ENCODE measurements at regions not wholly inside any gene's neighbourhood (a gene's known extent, or its start where the extent isn't known, plus 50 kb on each side); places are given as distances from the start of the nearest gene placed in this dataset.

DNA sequence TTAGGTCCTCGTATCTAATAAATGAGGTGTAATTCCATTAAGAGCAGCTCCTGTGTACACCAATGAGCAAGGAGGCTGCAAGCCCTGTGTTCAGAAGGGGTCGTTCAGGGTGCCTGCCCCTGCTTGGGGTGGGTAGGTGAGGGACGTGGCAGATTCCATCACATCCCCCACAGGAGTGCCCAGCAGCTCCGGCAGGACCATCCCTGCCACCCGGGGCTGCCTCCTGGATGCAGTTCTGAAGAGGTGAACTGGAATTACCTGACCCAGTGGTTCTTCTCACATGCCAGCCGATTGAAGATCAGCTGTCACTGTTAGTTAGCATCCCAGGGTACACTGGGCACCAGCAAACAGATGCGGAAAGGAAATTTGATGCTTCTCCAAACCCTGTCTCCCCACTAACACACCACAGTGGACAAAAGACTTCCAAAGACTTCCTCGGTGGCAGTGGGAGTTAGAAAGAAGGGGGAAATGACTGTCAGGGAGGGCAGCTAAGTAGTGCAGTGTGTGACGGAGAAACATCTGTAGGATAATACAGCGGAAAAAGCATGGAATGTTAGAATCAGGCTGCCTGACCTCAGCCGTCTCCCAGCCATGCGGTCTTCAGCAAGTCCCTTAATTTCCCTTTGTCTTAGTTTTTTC is 313.6 kb upstream of the ZMIZ1 start:
- no peak for DNase-seq (ENCODE audit: low read depth)

DNA sequence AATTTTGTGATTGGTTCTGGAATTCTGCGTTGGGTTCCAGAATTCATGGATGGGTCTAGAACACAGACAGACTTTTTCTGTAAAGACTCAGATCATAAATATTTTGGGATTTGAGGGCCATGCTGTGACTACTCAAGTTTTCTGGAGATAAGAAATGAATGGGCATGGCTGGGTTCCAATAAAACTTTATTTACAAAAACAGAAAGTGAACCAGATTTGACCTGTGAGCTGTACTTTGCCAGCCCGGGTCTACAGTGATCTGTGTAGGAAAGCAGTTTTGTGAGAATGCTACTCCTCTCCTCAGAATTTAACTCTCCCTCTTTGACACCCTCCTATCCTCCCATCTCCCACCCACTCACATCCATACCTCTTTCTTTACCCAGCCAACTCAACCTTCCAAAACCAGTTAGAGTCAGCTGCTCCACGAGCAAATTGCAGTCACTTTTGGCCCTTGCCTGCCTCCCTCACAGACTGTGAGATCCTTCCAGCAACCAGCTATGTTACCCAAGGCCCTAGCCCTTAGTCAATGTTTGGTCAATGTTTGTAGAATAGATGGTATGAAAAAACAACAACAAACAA is 312.8 kb upstream of the ZMIZ1 start:
- DNase-seq (ENCODE audit: low read depth), result no peak

DNA sequence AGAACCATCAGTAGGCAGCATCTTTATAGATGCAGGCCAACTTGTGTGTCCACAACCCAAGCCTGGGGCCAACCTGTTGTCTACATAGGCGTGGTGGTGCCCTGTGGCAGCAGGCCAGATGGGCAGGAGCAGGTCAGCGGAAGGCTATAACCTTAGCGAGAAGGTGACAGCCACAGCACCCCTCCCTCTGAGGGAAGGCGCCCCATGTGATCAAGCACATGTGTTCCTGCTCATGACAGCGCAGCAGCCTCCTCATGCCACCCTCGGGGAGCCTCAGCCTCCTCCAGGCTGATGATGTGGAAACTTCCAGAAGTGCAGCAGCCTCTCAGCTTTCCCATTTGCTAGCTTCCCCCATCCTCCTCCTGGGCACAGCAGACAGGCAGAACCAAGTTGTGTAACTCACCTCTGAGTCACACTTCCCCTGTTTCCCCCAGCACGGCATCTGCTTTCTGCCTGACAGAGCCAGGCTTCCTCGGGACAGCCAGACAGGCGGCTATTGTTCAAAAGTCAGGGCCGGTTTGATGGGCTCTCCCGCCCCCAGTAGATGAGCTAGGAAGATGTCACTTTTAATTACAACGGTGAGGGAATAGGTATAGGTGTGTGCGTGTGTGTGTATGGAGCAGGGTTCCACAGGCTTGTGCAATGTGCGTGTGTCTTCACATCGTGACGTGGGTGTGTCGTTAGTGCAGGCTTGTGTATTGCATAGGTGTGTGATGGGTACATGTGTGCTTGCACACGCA is 312.0 kb upstream of the ZMIZ1 start:
- peak; percentile 99 for DNase-seq (ENCODE audit: low read depth)

DNA sequence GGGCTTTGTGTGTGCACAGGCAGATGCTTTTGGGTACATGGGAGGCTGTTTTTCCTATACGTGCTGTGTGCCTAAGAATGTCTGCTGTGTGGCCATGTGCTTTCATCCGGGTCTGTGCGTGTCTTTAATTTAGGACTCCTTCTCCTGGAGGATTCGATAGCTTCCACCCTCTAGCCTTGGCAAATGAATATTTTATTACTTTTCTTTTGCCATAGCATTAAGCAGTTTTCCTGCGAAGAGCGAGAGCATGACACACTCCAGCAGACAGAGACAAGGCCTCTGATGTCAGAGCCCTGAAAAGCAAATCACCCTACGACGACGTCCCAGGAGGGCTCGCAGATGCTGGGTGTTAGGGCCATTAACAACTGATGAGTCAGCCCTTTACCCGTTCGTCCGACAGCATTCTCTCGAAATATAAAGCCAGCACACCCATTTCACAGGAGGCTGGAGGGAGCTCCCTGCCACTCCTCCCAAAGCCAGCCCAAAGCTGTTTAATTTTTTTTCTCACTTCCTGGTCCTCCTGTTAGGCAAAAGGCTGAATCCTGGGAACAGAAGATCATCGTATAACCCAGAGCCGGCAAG is 311.3 kb upstream of the ZMIZ1 start:
- DNase-seq (ENCODE audit: low read depth), result peak; percentile 92

DNA sequence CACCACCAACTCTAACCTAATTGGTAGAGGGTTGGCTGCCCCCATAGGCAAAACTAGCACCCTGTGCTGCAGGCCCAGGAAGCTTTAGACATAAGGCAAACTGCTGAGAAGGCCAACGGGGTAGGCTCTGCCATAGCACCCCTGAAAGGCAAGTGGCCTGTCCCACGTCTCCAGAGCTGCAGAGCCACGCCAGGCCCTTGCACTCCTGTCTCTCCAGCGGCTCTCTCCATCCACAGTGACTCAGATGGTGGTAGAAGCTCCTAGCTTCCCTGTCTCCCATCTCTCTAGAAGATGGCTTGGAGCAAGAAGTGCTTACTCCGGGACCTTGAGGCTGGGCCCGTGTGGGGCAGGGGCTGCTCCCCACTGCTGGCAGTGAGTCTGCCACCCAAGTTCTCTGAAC is 310.6 kb upstream of the ZMIZ1 start:
- DNase-seq (ENCODE audit: low read depth), result no peak

DNA sequence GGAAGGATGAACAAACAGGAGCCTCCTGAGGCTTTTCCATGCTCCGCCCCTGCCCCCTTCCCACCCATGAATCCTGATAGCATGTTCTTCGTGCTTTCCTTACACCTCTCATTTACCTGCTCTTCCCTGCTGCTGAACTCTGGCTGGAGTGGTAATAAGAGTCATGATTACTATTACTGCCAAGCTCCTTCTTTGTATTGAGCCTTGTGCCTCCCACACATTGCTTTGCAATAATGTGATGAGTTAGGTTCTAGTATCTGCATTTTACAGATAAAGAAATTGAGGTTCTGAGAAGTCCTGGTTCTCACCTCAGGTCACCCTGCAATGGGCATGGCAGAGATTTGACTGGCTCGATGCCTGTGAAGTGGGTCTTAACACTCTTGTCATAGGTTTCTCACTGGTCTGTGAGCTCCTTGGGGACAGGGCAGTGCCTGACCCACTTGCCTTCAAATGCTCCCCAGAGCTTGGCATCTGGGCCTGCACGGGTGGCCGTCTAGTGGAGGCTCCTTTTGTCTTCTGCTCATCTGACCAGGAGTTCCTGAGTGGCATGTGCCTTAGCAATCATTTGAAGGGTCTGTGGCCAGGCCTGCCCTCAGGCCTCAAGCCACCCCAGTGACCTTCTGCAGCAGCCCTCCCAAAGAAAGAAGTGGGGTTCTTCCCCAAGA is 309.2 kb upstream of the ZMIZ1 start:
- no peak for DNase-seq (ENCODE audit: low read depth)

DNA sequence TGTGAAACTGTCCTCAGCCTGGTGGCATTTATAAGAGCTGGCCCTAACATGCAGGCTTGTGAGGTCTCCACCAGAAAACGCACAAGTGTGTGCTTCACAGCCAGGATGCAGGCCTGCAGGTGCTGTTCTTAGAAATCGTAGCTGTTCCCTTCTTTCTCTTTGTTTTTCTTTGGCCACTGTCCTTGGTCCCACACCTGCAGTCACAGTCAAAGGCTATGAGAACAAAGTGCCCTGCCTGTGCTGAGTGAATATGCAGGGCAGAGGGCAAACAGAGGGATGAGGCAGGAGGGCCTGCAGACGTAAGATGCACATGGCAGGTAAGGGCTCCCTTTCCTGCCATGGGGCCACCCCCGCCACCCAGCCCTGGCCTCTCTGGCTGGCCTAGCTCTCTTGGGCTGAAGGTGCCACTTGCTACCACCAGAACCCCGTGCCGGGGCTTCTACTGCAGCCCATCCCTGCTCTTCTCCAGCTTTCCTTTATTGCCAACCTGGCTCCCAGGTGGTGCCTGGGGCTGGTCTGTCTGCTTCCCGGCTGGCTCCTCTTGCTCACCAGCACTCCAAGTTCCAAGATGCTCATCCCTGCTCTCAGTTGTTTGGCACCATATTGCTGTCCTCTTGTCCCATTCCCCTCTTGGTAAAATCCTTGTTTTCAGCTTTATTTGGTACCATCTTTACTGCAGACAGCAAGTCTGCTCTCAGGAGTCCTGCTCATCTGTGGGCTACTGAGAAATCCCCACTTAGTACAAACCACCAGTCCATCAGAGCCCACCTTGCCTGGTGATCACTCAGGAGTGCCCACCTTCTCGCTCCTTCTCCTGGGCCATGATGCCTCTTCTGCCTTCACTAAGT is 308.1 kb upstream of the ZMIZ1 start:
- no peak for DNase-seq (ENCODE audit: low read depth)

DNA sequence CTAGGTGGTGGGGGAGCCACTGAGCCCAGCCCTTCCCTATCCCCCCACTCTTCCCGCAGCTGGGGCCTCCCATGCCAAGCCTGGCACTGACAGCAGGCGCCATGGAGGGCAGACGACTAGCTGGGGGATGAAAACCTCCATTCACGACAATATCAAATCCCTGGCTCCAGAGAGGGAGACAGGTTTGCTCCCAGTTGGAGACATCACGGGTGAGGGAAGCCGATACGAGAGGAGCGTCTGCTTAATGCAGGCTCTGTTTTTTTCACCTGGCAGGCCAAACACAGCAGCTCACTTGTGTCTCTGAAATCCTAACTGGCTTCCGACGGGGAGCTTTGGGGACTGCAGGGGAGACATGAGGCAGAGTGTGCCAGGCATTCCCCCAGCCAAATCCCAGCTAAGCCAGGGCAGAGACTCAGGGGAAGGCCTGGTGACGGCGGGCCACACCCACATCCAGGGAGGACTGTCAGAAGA is 307.4 kb upstream of the ZMIZ1 start:
- DNase-seq (ENCODE audit: low read depth), result no peak

DNA sequence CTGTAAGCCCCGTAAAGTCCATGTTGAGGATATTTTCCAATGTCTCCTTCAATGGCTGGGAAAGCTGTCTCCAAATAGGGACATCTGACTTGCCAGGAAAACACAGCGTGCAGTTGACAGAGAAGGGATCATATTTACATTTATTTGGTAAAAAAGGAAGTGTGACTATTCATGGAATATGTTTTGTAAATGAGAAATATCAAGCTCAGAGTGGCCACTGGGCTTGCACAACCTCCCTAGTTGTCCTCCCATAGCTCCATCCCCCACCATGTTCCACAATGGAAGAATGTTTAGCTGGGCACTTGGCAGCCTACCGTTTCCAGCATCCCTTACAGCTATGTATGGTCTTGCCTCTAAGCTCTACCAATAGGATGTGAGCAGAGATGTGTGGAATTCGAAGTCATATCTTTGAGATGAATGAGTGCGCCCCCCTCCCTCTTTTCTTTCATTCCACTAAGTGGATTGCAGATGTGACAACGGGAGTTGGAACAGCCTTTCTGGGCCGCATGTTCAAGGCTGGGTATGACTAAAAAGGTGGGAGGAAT is 306.6 kb upstream of the ZMIZ1 start:
- no peak for DNase-seq (ENCODE audit: low read depth)

DNA sequence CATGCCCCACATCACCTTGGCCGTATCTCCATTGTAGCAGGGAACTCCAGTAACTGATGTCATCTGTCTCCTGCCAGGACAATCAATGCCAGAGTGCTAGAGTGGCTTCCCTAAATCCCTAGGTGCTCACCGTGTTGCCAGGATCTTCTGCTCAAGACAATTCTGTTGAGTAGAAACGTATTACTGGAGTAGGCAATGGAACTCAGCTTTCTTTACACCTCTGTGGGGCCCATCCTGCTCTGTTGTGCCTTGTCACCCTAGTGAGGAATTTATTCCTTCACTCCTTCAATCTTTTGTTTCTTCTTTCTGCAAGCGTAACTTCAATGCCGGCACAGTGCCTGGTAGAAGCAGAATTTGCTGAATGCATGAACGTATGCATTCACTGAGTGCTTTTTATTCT is 305.5 kb upstream of the ZMIZ1 start:
- DNase-seq (ENCODE audit: low read depth), result no peak

DNA sequence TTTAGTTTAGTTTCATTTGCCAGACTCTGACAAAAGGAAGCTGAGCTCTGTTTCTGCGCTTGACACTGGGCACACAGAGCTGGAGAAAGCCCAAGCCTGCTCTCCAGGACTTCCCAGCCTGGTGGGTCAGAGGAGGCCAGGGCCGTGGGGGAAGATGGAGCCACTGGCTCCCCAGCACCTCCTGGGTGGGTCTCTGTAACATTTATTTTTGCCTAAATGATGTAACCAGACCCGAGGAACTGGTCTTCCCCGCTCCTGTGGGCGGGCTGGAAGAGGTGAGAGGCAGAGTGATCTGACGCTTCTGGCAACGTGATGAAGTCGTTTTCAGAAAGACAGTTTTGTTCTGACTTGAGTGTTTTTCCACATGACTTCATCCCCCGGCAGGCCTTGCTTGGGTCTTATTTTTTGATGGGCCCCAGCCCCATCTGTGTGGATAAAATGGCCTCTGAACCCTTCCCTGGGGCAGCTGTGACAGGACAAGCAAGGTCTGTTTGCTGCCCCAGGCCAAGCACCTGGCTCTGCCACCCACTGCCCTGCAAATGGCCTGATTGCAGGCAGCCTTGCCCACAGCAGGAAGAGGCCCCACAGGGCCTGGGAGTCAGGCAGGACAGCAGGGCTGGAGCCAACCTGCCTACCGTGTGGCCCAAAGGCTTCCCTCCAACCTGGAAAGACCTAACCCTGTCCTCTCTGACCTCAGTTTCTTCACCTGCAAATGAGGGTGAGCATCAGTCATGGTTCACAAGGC is 304.9 kb upstream of the ZMIZ1 start:
- DNase-seq (ENCODE audit: low read depth), result no peak

DNA sequence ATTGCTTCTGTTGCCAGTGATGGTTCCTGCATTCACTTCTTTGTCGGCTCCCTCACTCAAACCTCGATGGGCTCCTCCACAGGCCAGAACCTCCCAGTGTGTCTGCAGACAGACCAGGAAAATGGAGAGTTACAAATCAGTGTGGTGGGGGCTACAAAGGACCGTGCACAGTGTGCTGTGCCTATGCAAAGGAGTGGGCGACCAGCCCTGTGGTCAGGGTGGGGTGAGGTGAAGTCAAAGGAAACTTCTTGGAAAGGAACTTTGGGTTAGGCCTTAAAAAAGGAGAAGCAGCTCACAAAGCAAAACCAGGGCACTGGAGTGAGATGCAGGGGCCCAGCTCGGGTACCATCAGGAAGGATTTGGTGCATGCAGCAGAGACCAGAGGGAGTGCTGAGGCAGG is 304.3 kb upstream of the ZMIZ1 start:
- no peak for DNase-seq (ENCODE audit: low read depth)

DNA sequence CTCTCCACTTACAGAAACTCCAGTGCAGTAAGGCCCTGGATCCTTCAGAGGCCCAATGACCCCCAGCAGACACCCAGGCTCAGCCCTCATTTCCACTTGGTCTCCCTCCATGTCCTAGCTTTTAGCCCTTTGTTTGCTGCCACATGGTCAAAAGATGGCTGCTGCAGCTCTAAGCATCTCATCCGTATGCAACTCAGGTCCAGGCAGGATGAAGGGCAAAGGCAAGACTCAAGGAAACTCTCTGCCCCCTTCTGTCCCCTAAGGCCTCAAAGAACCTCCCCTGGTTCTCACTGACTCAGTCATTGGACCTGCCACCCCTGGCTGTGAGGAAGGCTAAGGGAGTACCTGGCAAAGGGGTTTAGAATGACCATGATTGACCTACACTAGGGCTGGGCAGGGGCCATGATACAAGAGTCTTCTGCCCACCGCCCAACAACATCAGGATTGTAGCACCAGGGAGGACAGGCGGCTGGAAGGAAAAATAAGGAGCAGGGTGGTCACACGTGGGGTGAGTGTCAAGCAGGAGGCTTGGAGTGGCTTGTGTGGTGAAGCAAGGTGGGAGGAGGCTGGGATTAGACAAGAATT is 303.8 kb upstream of the ZMIZ1 start:
- no peak for DNase-seq (ENCODE audit: low read depth)

DNA sequence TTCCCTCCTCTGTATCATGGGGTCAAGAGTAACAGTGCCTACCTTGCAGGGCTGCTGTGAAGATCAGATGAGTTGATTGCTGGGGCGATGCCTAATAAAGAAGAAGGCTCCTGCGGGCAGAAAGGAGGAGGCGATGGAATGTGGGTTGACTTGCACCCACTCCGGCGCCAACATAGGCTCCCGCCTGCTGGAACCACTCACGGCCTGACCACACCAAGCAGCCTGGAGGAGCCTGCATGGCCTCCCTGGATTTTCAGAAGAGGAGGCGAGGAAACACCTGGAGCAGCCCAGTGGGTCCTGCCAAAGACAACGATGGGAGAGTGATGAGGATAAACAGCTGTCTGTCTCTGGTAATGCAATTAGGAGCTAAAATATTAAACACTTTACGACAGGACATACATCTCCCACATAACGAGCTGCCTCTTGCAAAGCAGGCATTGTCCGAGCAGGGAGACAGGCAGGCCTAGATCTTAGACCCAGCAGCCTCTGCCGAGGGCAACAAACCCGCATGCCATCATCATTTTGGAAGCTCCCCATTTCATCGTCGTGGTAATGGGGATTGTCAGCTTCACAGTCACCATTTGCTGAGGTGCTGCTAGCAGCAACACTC is 302.9 kb upstream of the ZMIZ1 start:
- DNase-seq (ENCODE audit: low read depth), result no peak

DNA sequence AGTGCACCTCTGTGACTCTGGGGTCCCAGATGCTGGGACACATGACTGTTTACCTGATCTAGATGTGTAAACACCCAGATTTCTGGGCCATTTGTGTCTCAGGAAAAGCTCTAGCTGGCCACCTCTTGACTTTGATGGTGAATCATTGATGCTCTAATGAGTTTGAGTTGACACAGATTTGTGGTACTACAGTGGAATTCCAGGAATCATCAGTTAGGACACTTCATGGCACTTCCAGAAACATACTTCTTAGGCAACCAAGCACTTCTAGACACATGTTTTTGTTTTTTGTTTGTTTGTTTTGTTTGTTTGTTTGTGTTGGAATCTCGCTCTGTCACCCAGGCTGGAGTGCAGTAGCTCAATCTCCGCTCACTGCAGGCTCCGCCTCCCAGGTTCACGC is 302.2 kb upstream of the ZMIZ1 start:
- no peak for DNase-seq (ENCODE audit: low read depth)

DNA sequence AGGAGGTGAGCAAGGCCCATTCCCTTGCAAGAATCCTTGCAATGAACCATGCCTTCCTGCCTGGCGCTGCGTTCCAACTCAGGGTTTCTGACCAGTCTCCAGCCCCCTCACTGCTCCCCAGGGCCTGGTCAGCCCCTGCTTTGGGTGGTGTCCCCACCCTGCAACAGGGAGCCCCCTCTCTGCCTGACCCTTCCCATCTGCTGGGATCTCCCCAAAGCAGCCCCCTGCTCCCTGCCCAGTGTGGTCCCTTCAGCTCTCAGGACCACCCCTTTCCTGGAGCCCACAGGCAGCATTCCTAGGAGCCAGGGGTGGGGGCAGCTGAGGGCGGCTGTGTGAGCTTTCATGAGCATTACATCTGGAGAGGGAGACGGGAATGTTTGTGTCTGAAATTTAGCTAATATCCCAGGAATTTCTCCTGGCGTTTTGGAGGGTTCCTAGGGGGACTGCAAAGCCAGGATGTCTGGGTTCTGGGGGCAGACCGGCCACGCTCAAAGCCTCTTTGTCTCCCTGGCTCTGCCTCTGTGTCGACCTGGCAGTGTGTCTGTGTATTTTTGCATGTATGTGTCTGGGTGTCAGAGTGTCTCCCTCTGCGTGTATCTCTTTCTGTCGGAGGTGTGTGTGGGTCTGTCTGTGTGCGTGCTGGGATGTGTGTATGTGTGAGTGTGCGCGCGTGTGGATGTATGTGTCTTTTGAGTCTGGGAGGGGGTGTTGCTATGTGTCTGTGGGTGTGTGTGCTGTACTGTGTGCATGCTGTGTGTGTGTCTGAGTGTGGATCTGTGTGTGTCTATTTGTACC is 300.5 kb upstream of the ZMIZ1 start:
- no peak for DNase-seq (ENCODE audit: low read depth)

DNA sequence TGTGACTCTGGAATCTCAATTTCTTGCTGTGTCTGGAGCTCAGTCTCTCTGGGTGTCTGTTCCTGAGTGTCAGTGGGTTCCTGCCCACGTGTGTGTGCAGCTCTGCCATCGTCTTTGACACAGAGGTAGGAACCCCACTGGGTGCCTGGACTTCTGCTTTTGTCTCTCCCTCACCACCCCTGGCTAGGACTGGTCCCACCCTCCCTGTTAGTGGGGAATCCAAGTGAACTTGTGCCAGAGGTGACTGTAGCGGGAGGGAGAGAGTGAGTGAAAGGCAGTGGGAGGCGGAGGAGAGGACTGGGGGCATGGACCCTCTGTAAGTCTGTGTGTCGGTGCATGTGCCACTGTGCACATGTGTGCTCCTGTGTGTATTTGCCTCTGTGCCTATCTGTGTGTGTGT is 299.9 kb upstream of the ZMIZ1 start:
- no peak for DNase-seq (ENCODE audit: low read depth)

DNA sequence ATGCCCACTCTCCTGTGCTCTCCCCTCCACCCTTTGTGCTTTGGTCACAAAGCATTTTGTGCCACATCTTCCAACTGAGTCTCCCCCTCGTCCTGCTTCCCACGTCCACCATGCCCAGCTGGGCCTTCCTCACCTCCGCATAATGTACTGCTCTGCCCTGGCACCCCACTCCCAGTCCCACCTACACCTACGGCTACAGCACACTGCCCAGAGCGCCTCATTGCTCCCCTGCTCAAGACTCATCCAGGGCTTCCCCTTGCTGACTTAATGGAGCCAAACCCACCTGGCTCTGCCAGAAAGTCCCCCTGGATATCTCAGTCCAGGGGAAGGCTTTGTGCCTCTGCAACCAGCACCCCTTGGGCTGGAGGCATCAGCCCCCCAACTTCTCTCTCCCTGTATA is 299.2 kb upstream of the ZMIZ1 start:
- DNase-seq (ENCODE audit: low read depth), result no peak
